ENCODE measurements at regions not wholly inside any gene's neighbourhood (a gene's known extent, or its start where the extent isn't known, plus 50 kb on each side); places are given as distances from the start of the nearest gene placed in this dataset.

DNA sequence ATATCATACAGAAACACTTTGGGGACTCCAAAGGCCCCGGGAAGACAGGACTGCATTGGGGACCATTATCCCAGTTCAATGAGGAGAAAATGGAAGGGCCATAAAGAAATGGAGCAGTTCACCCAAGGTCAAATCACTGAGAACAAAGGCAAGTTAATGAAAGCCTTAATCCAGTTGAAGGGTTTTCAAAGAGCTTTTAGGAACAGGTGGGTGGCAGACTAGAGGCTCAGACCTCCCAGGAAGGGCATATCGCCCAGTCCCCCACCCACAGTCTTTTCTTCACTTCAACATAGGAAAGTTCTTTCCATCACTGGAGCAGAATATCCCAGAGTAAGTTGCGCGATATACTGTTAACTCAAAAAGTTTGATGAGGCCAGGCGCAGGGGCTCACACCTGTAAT, 136.1 kb upstream of the CCND2 start:
- no peak for TF ChIP-seq EZH2 (IDR thresholded peaks at IDR 0.05; ENCODE audit: borderline replicate concordance, low read depth, low read length, poor library complexity, severe bottlenecking)
- TF ChIP-seq, protein P1, sequence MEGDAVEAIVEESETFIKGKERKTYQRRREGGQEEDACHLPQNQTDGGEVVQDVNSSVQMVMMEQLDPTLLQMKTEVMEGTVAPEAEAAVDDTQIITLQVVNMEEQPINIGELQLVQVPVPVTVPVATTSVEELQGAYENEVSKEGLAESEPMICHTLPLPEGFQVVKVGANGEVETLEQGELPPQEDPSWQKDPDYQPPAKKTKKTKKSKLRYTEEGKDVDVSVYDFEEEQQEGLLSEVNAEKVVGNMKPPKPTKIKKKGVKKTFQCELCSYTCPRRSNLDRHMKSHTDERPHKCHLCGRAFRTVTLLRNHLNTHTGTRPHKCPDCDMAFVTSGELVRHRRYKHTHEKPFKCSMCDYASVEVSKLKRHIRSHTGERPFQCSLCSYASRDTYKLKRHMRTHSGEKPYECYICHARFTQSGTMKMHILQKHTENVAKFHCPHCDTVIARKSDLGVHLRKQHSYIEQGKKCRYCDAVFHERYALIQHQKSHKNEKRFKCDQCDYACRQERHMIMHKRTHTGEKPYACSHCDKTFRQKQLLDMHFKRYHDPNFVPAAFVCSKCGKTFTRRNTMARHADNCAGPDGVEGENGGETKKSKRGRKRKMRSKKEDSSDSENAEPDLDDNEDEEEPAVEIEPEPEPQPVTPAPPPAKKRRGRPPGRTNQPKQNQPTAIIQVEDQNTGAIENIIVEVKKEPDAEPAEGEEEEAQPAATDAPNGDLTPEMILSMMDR (conservative IDR thresholded peaks at IDR 0.05; ENCODE audit: low read depth, low read length) = no peak
- H3K36me3 ChIP-seq (ENCODE audit: insufficient read depth, low read length, poor library complexity, severe bottlenecking) = no peaks in the 10 kb centered on the region
- H3K4me3 ChIP-seq (ENCODE audit: low read depth, low read length, poor library complexity, severe bottlenecking) = no peak overlapping the region
- no peak overlapping the region for H3K27ac ChIP-seq (ENCODE audit: low read depth, low read length, poor library complexity, severe bottlenecking)
- intact Hi-C loops (cut with micrococcal nuclease; ENCODE audit: unreplicated experiment) = no loop called here
- DNase-seq (ENCODE audit: low spot score) = no peak
- no TSS peak for BruUV-seq (replicated peaks)
- peaks cover 4% of the 10 kb centered on the region for H3K27me3 ChIP-seq (replicated peaks; ENCODE audit: insufficient read depth, low read depth, low read length, poor library complexity)
- ChIA-PET CTCF (no interaction called here), POLR2A (ENCODE audit: low non-redundant PET) (no interaction called here)
- H3K4me1 ChIP-seq (ENCODE audit: insufficient read depth, low read length, poor library complexity, severe bottlenecking) = no peaks in the 10 kb centered on the region
- no peaks in the 10 kb centered on the region for H3K9me3 ChIP-seq (ENCODE audit: low read depth, low read length, poor library complexity, severe bottlenecking)

DNA sequence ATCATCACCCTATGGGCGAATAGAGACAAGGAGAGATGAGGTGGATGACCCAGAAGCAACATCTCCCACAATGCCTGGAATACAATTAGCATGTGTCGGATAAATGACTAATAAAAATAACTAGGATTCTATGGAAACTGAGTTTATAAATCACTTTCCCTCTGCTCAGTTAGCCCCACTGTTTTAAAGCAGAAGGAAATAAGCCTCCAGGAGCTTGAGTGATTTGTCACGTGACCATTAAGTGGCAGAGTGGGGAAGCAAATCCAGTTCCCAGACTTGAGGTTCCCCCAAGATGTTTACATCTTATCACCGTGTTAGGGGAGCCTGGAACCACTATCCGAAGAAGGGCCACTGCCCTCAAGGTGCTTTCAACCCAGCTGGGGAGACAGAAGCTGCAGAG, 136.5 kb upstream of the CCND2 start:
- DNase-seq (ENCODE audit: low spot score) = no peak
- TF ChIP-seq EZH2 (IDR thresholded peaks at IDR 0.05; ENCODE audit: borderline replicate concordance, low read depth, low read length, poor library complexity, severe bottlenecking) = no peak
- TF ChIP-seq, protein P1 (conservative IDR thresholded peaks at IDR 0.05; ENCODE audit: low read depth, low read length) = no peak
- ChIA-PET CTCF (no interaction called here), POLR2A (ENCODE audit: low non-redundant PET) (no interaction called here)
- Histone ChIP-seq H3K27me3 (replicated peaks; ENCODE audit: insufficient read depth, low read depth, low read length, poor library complexity) (peaks cover 9% of the 10 kb centered on the region), H3K4me3 (ENCODE audit: low read depth, low read length, poor library complexity, severe bottlenecking) (no peak overlapping the region), H3K36me3 (ENCODE audit: insufficient read depth, low read length, poor library complexity, severe bottlenecking) (no peaks in the 10 kb centered on the region), H3K4me1 (ENCODE audit: insufficient read depth, low read length, poor library complexity, severe bottlenecking) (no peaks in the 10 kb centered on the region), H3K27ac (ENCODE audit: low read depth, low read length, poor library complexity, severe bottlenecking) (no peak overlapping the region), H3K9me3 (ENCODE audit: low read depth, low read length, poor library complexity, severe bottlenecking) (no peaks in the 10 kb centered on the region)
- no TSS peak for BruUV-seq (replicated peaks)
- intact Hi-C loops (cut with micrococcal nuclease; ENCODE audit: unreplicated experiment) = no loop called here

DNA sequence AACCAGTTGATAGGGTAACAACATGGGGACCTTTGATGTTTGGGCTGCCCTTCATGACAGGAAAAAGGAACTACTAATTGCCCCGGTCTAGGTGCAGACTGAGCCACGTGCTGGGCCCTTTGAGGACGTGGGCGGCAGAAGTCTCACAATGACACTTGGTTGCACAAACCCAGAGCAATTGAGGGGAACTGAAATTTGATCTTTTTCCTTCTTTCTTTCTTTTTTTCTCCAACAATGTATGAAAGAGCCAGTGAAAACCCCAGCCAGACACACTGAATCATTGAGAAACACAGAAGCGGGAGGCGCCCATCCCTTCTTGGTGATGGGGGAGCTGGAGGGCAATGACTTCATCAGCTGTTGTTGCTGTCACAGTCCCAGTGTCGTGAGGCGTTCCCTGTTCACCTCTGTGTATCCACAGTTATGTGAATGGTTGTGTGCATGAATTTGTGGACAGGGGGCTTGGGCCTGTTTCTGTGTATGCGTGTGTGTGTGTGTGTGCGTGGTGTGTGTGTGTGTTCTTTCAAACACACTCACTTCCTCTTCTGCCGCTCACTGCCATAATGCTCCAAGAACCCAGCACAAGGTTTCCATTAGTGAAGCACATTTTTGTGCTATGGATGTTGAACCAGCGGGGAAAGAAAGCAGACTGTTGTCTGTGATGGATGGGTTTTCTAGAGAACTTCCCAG, 137.5 kb upstream of the CCND2 start:
- no TSS peak for BruUV-seq (replicated peaks)
- ChIA-PET POLR2A (ENCODE audit: low non-redundant PET) (no interaction called here), CTCF (no interaction called here)
- no peaks in the 10 kb centered on the region for H3K36me3 ChIP-seq (ENCODE audit: insufficient read depth, low read length, poor library complexity, severe bottlenecking)
- H3K4me3 ChIP-seq (ENCODE audit: low read depth, low read length, poor library complexity, severe bottlenecking) = no peak overlapping the region
- H3K4me1 ChIP-seq (ENCODE audit: insufficient read depth, low read length, poor library complexity, severe bottlenecking) = no peaks in the 10 kb centered on the region
- TF ChIP-seq, protein P1 (conservative IDR thresholded peaks at IDR 0.05; ENCODE audit: low read depth, low read length) = no peak
- TF ChIP-seq EZH2 (IDR thresholded peaks at IDR 0.05; ENCODE audit: borderline replicate concordance, low read depth, low read length, poor library complexity, severe bottlenecking) = no peak
- H3K27me3 ChIP-seq (replicated peaks; ENCODE audit: insufficient read depth, low read depth, low read length, poor library complexity) = peaks cover 17% of the 10 kb centered on the region
- intact Hi-C loops (cut with micrococcal nuclease; ENCODE audit: unreplicated experiment) = no loop called here
- no peak for DNase-seq (ENCODE audit: low spot score)
- no peak overlapping the region for H3K27ac ChIP-seq (ENCODE audit: low read depth, low read length, poor library complexity, severe bottlenecking)
- H3K9me3 ChIP-seq (ENCODE audit: low read depth, low read length, poor library complexity, severe bottlenecking) = no peaks in the 10 kb centered on the region

Data from A673 (cell line).